Tibial nerve (tissue), 3 donors: ENCODE measurements at regions not wholly inside any gene's neighbourhood (a gene's known extent, or its start where the extent isn't known, plus 50 kb on each side); places are given as distances from the start of the nearest gene placed in this dataset.

ENCODE experiments used
- POLR2A ChIP-seq, 2 donors: fragments of 450-650 bp; IDR thresholded peaks; one replicate each; pipeline ENCODE4 v1.6.1; 2017; ENCODE audit warnings: antibody characterized with exemption in 2 of 2, mild to moderate bottlenecking in 2 of 2, moderate library complexity in 2 of 2
- TF ChIP-seq, protein P1 (sequence below), 5 experiments: fragments of 200-600 bp in 3 of 5; fragments of 450-650 bp in 2 of 5; sonication (generic) in 3 of 5; IDR thresholded peaks; one replicate each; pipeline ENCODE4 v1.5.1; 2016 to 2019; ENCODE audit warnings: antibody characterized with exemption in 5 of 5, mild to moderate bottlenecking in 3 of 5, moderate library complexity in 2 of 5

DNA sequence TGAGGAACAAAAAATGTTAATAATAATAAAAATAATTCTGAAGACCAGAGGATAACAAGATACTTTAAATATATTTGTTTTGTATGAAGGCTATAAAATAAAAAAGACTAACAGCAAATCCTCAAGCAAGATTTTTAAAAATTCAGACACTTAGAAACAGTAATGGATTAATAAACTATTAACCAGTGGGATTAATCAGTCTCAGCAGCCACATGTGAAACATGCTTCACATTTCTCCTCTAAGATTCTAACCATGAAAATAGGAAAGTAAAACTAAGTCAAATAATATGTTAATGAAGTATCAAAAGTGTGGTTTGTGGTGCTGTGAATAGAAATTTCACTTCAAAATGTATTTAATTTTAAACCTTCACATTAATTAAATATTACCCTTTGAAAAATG lies 57.4 kb downstream of the KCNRG start:
- TF ChIP-seq, protein P1, sequence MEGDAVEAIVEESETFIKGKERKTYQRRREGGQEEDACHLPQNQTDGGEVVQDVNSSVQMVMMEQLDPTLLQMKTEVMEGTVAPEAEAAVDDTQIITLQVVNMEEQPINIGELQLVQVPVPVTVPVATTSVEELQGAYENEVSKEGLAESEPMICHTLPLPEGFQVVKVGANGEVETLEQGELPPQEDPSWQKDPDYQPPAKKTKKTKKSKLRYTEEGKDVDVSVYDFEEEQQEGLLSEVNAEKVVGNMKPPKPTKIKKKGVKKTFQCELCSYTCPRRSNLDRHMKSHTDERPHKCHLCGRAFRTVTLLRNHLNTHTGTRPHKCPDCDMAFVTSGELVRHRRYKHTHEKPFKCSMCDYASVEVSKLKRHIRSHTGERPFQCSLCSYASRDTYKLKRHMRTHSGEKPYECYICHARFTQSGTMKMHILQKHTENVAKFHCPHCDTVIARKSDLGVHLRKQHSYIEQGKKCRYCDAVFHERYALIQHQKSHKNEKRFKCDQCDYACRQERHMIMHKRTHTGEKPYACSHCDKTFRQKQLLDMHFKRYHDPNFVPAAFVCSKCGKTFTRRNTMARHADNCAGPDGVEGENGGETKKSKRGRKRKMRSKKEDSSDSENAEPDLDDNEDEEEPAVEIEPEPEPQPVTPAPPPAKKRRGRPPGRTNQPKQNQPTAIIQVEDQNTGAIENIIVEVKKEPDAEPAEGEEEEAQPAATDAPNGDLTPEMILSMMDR (IDR thresholded peaks at IDR 0.05): no peak
- no peak for TF ChIP-seq POLR2A (IDR thresholded peaks at IDR 0.05)
